Tibial nerve (tissue), 4 donors: ENCODE measurements at regions not wholly inside any gene's neighbourhood (a gene's known extent, or its start where the extent isn't known, plus 50 kb on each side); places are given as distances from the start of the nearest gene placed in this dataset.

Source experiments
- DNase-seq, 2 donors: peaks; one replicate each; pipeline ENCODE4 v3.0.0-alpha.2; 2019; ENCODE audit warnings: low spot score in 2 of 2
- H3K27ac ChIP-seq, 4 donors: fragments of 200-600 bp; sonication (generic) in 3 of 4; one replicate each; pipeline ENCODE4 v1.5.1; 2017 to 2019; ENCODE audit warnings: mild to moderate bottlenecking in 1 of 4
- H3K27me3 ChIP-seq, 2 donors: fragments of 200-600 bp; sonication (generic) in 1 of 2; one replicate each; pipeline versions ENCODE4 v1.5.1 to v1.6.0; 2017 to 2019
- H3K36me3 ChIP-seq, 3 donors: fragments of 200-600 bp; sonication (generic); one replicate each; pipeline ENCODE4 v1.5.1; 2018 to 2019
- H3K4me1 ChIP-seq, 4 donors: fragments of 200-600 bp; sonication (generic) in 3 of 4; one replicate each; pipeline ENCODE4 v1.5.1; 2017 to 2019
- H3K4me3 ChIP-seq, 4 donors: fragments of 200-600 bp; sonication (generic) in 3 of 4; one replicate each; pipeline ENCODE4 v1.5.1; 2017 to 2019; ENCODE audit warnings: mild to moderate bottlenecking in 1 of 4, moderate library complexity in 1 of 4
- H3K9me3 ChIP-seq, 4 donors: fragments of 200-600 bp; sonication (generic) in 3 of 4; one replicate each; pipeline ENCODE4 v1.5.1; 2017 to 2019
- CTCF ChIP-seq, 5 experiments: fragments of 200-600 bp in 3 of 5; fragments of 450-650 bp in 2 of 5; sonication (generic) in 3 of 5; IDR thresholded peaks; one replicate each; pipeline ENCODE4 v1.5.1; 2016 to 2019; ENCODE audit warnings: antibody characterized with exemption in 5 of 5, mild to moderate bottlenecking in 3 of 5, moderate library complexity in 2 of 5
- EP300 ChIP-seq, 2 donors: sonication (generic); formaldehyde crosslinking; IDR thresholded peaks; one replicate each; pipeline ENCODE4 v1.6.1; 2017; ENCODE audit warnings: antibody characterized with exemption in 2 of 2, mild to moderate bottlenecking in 1 of 2
- POLR2A ChIP-seq, 2 donors: fragments of 450-650 bp; IDR thresholded peaks; one replicate each; pipeline ENCODE4 v1.6.1; 2017; ENCODE audit warnings: antibody characterized with exemption in 2 of 2, mild to moderate bottlenecking in 2 of 2, moderate library complexity in 2 of 2
- WGBS, 2 donors: methylation state at CpG; one replicate each; pipeline ENCODE4 v1.1.5; 2018; 5-methylcytosine and 5-hydroxymethylcytosine counted together

GRCh38 chr10:61073391-61073790 lies 129.4 kb upstream of the RHOBTB1 start:
- Histone ChIP-seq H3K9me3 (no peaks in the 10 kb centered on the region), H3K27me3 (no peaks in the 10 kb centered on the region), H3K36me3 (no peaks in the 10 kb centered on the region), H3K4me1 (no peaks in the 10 kb centered on the region), H3K27ac (no peak overlapping the region), H3K4me3 (no peak overlapping the region)
- 89% methylated on average over 2 of the region's 2 CpGs for WGBS, 2 donors
- no peak for DNase-seq
- TF ChIP-seq POLR2A (IDR thresholded peaks at IDR 0.05) (no peak), CTCF (IDR thresholded peaks at IDR 0.05) (no peak), EP300 (IDR thresholded peaks at IDR 0.05) (no peak)

- DNase-seq, result no peak
- no peaks in the 10 kb centered on the region for H3K27me3 ChIP-seq
- 89 to 97% methylated on average over 3 of the region's 3 CpGs for WGBS, 2 donors
- TF ChIP-seq CTCF (IDR thresholded peaks at IDR 0.05) (no peak), POLR2A (IDR thresholded peaks at IDR 0.05) (no peak), EP300 (IDR thresholded peaks at IDR 0.05) (no peak)
- H3K9me3 ChIP-seq, result no peaks in the 10 kb centered on the region
- H3K36me3 ChIP-seq, result no peaks in the 10 kb centered on the region
- no peak overlapping the region for H3K27ac ChIP-seq
- H3K4me1 ChIP-seq, result no peaks in the 10 kb centered on the region
- H3K4me3 ChIP-seq, result no peak overlapping the region
Measured at GRCh38 chr10:61071580-61071979, 127.6 kb upstream of the RHOBTB1 start.

- no peaks in the 10 kb centered on the region for H3K27me3 ChIP-seq
- no peaks in the 10 kb centered on the region for H3K36me3 ChIP-seq
- H3K27ac ChIP-seq, result no peak overlapping the region
- WGBS, 2 donors, result 56 to 57% methylated on average over 1 of the region's 1 CpG
- TF ChIP-seq POLR2A (IDR thresholded peaks at IDR 0.05) (no peak), EP300 (IDR thresholded peaks at IDR 0.05) (no peak), CTCF (IDR thresholded peaks at IDR 0.05) (no peak)
- DNase-seq, result no peak
- peaks cover 0 to 4% (median 0%) of the 10 kb centered on the region in 4 donors for H3K4me1 ChIP-seq
- no peak overlapping the region for H3K4me3 ChIP-seq
- no peaks in the 10 kb centered on the region for H3K9me3 ChIP-seq
Measured at GRCh38 chr10:61068471-61068870, 124.5 kb upstream of the RHOBTB1 start.

- WGBS, 2 donors, result 83 to 91% methylated on average over 4 of the region's 4 CpGs
- Histone ChIP-seq H3K36me3 (no peaks in the 10 kb centered on the region), H3K27ac (no peak overlapping the region), H3K4me1 (peaks cover 0 to 10% (median 0%) of the 10 kb centered on the region in 4 donors), H3K4me3 (no peak overlapping the region), H3K27me3 (no peaks in the 10 kb centered on the region), H3K9me3 (no peaks in the 10 kb centered on the region)
- DNase-seq, result no peak
- TF ChIP-seq EP300 (IDR thresholded peaks at IDR 0.05) (no peak), CTCF (IDR thresholded peaks at IDR 0.05) (no peak), POLR2A (IDR thresholded peaks at IDR 0.05) (no peak)
Measured at GRCh38 chr10:61067671-61068336, 123.8 kb upstream of the RHOBTB1 start.

DNA sequence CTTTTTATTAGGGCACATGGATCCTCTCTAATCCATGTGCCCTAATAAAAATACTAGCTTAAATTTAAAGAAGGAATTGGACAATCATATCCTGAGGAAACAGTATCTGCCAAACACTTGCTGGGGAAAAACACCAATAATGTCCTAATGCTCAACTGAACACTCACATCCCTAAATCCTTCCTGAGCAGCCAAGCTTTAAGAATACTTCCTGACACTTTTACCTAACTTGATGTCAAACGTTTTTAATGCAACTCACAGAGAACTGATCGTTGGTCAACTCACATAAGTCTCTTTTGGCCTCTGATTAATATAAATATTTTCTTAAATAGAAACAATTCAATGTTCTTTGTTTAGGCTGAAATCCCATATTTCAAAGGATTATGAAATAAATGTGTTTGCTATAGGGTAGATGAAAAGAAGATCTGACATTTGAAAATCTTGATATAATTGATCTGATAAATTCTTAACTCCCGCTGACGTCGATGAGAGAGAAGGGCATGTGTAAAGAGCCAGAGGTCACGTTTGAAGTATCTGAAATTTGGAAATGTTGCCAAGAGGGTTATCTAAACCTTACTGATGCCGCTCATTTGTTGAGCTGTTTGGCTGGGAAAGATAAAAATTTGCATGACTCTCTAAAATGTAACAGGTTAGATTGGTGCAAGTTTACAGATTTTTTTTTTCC lies 122.8 kb upstream of the RHOBTB1 start:
- 32 to 37% methylated on average over 7 of the region's 7 CpGs for WGBS, 2 donors

More for the DNA sequence above, 122.8 kb upstream of the RHOBTB1 start:
- Histone ChIP-seq H3K4me1 (peaks cover 0 to 13% (median 0%) of the 10 kb centered on the region in 4 donors), H3K4me3 (no peak overlapping the region), H3K9me3 (no peaks in the 10 kb centered on the region), H3K27ac (no peak overlapping the region), H3K27me3 (no peaks in the 10 kb centered on the region), H3K36me3 (no peaks in the 10 kb centered on the region)
- TF ChIP-seq EP300 (IDR thresholded peaks at IDR 0.05), result no peak
- no peak for TF ChIP-seq POLR2A (IDR thresholded peaks at IDR 0.05)
- TF ChIP-seq CTCF (IDR thresholded peaks at IDR 0.05), result no peak
- DNase-seq, result no peak
